Prostate gland (tissue), 2 donors: ENCODE measurements at regions not wholly inside any gene's neighbourhood (a gene's known extent, or its start where the extent isn't known, plus 50 kb on each side); places are given as distances from the start of the nearest gene placed in this dataset.

ENCODE experiments used
- CTCF ChIP-seq, 4 experiments: fragments of 200-600 bp in 2 of 4; fragments of 450-650 bp in 2 of 4; sonication (generic) in 2 of 4; IDR thresholded peaks; 1 replicate in 3 of 4; 2 replicates in 1 of 4; pipeline ENCODE4 v1.5.1; 2016 to 2019; ENCODE audit warnings: antibody characterized with exemption in 4 of 4, mild to moderate bottlenecking in 2 of 4, moderate library complexity in 2 of 4
- POLR2A ChIP-seq: fragments of 450-650 bp; IDR thresholded peaks from one replicate; pipeline ENCODE4 v1.6.1; 2016; ENCODE audit warnings: antibody characterized with exemption, mild to moderate bottlenecking

GRCh38 chr5:120779674-120780073, 315.6 kb downstream of the PRR16 start:
- TF ChIP-seq CTCF (IDR thresholded peaks at IDR 0.05) (no peak), POLR2A (no peak)
